ENCODE measurements at regions not wholly inside any gene's neighbourhood (a gene's known extent, or its start where the extent isn't known, plus 50 kb on each side); places are given as distances from the start of the nearest gene placed in this dataset.

DNA sequence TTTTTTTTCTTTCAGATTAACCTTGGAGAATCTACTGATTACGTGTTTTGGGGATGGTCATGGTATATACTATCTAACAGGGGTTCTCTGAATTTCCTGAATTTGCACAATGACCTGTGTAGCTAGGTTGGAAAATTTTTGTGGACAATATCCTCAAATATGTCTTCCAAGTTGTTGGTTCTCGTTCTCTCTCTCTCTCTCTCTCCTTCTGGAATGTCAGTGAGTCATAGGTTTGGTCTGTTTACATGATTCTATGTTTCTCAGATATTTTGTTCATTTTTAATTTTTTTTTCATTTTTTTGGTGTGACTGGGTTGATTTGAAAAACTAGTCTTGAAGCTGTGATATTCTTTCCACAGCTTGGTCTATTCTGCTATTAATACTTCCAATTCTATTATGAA lies 604.0 kb upstream of the ANO3 start:
- H3K4me3 Mint-ChIP-seq = no peak overlapping the region
- H3K36me3 Mint-ChIP-seq = peaks cover 3% of the 10 kb centered on the region
- TF ChIP-seq, protein P1, sequence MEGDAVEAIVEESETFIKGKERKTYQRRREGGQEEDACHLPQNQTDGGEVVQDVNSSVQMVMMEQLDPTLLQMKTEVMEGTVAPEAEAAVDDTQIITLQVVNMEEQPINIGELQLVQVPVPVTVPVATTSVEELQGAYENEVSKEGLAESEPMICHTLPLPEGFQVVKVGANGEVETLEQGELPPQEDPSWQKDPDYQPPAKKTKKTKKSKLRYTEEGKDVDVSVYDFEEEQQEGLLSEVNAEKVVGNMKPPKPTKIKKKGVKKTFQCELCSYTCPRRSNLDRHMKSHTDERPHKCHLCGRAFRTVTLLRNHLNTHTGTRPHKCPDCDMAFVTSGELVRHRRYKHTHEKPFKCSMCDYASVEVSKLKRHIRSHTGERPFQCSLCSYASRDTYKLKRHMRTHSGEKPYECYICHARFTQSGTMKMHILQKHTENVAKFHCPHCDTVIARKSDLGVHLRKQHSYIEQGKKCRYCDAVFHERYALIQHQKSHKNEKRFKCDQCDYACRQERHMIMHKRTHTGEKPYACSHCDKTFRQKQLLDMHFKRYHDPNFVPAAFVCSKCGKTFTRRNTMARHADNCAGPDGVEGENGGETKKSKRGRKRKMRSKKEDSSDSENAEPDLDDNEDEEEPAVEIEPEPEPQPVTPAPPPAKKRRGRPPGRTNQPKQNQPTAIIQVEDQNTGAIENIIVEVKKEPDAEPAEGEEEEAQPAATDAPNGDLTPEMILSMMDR (IDR thresholded peaks at IDR 0.05; ENCODE audit: unreplicated experiment) = no peak
- peaks cover 42% of the 10 kb centered on the region for H3K9me3 Mint-ChIP-seq
- H3K4me1 Mint-ChIP-seq = no peaks in the 10 kb centered on the region
- H3K27me3 Mint-ChIP-seq (ENCODE audit: low read depth) = no peaks in the 10 kb centered on the region
- no peak overlapping the region for H3K27ac Mint-ChIP-seq
- DNase-seq (ENCODE audit: low spot score in 2 of 2, unreplicated experiment in 2 of 2) = no peak

DNA sequence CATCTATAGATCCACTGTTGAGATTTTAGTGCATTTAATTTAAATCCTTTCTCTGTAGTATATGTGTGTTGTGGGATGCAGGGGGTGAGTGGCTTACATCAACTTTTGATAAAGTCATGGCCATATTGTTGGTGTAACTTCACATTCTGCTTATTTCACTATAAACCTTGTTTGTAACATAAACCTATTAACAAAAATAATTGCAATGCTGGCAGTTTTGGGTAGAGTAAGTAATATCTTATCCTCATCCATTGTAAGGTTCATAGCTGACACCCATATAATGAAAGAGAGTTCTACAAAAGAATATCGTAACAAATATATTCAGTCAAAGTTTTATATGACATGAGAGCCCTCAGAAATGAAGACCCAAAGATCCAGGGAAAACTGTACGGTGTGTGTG lies 601.7 kb upstream of the ANO3 start:
- no peak for DNase-seq (ENCODE audit: low spot score in 2 of 2, unreplicated experiment in 2 of 2)
- Mint-ChIP-seq H3K36me3 (peaks cover 3% of the 10 kb centered on the region), H3K4me3 (no peak overlapping the region), H3K27me3 (ENCODE audit: low read depth) (no peaks in the 10 kb centered on the region), H3K9me3 (peaks cover 36% of the 10 kb centered on the region), H3K27ac (no peak overlapping the region), H3K4me1 (no peaks in the 10 kb centered on the region)
- TF ChIP-seq, protein P1 (IDR thresholded peaks at IDR 0.05; ENCODE audit: unreplicated experiment) = no peak

DNA sequence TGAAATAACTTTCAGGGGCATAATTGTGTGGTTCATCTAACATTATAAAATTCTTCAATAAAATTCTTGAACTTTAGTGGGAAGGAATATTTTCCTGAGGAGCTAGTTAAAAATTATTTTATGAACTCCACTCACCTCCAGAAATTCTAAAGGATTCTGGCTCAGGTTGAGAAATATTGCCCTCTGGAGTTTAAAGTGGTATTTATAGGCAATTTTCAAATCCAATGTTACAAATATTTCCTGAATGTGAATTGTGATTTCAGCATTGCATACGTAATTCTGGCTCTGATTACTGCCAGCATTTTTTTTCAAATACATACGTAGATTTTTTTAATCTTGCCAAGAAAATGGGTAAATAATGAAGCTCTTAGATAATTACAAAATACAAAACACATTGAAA lies 598.2 kb upstream of the ANO3 start:
- Mint-ChIP-seq H3K27me3 (ENCODE audit: low read depth) (no peaks in the 10 kb centered on the region), H3K4me1 (no peaks in the 10 kb centered on the region), H3K9me3 (peaks cover 13% of the 10 kb centered on the region), H3K27ac (no peak overlapping the region), H3K36me3 (peaks cover 3% of the 10 kb centered on the region), H3K4me3 (no peak overlapping the region)
- TF ChIP-seq, protein P1 (IDR thresholded peaks at IDR 0.05; ENCODE audit: unreplicated experiment) = peak; percentile 19
- DNase-seq (ENCODE audit: low spot score in 2 of 2, unreplicated experiment in 2 of 2) = no peak

DNA sequence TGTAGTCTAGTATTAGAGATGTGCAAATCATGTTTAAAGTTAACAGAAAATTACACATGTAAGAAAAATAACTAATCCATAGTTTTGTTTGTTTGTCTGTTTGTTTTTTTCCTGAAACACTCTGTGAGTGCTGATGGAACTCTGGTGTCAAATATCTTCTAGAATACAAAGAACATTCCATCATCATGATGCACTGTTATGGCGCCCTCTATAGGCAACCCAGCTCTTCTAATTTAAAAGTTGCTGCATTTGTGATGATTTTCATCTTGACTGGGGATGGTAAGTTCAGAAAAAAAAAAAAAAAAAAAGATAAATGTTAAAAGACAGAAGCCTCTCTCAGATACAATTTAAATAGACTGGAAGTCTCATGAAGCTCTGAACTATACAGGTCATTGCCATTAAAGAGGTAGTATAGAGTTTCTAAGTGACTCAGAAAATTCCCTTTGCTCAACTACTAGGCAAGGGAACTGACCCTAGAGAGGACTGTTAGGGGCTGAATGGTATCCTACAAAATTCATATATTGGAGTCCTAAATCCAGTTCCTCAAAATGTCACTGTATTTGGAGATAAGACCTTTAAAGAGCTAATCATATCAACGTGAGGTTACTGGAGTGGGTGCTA lies 597.2 kb upstream of the ANO3 start:
- TF ChIP-seq, protein P1 (IDR thresholded peaks at IDR 0.05; ENCODE audit: unreplicated experiment) = peak; percentile 35
- DNase-seq (ENCODE audit: low spot score in 2 of 2, unreplicated experiment in 2 of 2) = no peak
- Mint-ChIP-seq H3K9me3 (peaks cover 13% of the 10 kb centered on the region), H3K27ac (no peak overlapping the region), H3K4me3 (no peak overlapping the region), H3K36me3 (peaks cover 3% of the 10 kb centered on the region), H3K4me1 (no peaks in the 10 kb centered on the region), H3K27me3 (ENCODE audit: low read depth) (no peaks in the 10 kb centered on the region)

DNA sequence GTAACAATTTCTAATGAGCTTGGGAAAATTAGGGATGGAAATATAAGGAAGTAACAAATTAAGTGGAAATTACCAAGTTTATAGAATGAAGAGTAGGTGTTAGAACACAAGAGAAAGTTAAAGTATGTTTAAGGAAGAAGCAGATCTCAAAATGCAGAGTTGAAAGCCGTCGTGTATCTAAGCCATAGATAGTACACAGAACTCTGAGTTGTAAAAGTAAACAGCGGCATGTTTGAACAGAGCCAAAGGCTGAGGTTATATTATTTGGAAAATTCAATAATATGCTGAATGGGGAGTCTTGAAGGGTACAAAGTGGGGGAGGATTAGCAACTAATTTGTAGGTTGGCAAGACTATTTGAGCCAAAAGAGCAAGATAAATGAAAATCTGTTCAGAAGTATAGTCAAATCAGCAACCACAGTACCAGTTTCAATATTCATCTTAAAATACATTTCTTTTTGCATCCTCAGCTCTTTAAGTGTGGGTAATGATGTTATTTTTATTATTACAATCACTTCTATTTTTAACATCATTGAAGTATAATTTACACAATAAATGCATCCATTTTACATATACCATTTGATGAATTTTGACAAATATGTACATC lies 594.8 kb upstream of the ANO3 start:
- Mint-ChIP-seq H3K27me3 (ENCODE audit: low read depth) (no peaks in the 10 kb centered on the region), H3K4me1 (no peaks in the 10 kb centered on the region), H3K9me3 (peaks cover 10% of the 10 kb centered on the region), H3K4me3 (no peak overlapping the region), H3K27ac (no peak overlapping the region), H3K36me3 (peaks cover 3% of the 10 kb centered on the region)
- no peak for DNase-seq (ENCODE audit: low spot score in 2 of 2, unreplicated experiment in 2 of 2)
- TF ChIP-seq, protein P1 (IDR thresholded peaks at IDR 0.05; ENCODE audit: unreplicated experiment) = no peak
